SK-N-SH (cell line): ENCODE measurements at regions not wholly inside any gene's neighbourhood (a gene's known extent, or its start where the extent isn't known, plus 50 kb on each side); places are given as distances from the start of the nearest gene placed in this dataset.
"Not testable (repeated sequence)": the region's sequence is repeated elsewhere in the genome, so short reads cannot be mapped to it uniquely, and the experiment has no call there.

Experiments
- CTCF ChIP-seq: fragments of 200-600 bp; sonication (generic); IDR thresholded peaks from 2 replicates; pipeline ENCODE4 v1.6.1; 2017; ENCODE audit warnings: antibody characterized with exemption, mild to moderate bottlenecking, moderate library complexity
- IRF3 ChIP-seq: fragments of 150-350 bp; IDR thresholded peaks from 2 replicates; pipeline ENCODE4 v1.6.1; 2016; ENCODE audit warnings: mild to moderate bottlenecking, low read depth, low read length

GRCh38 chr18:14295081-14295480 lies 162.8 kb upstream of the ZNF519 start:
- TF ChIP-seq IRF3, CTCF: not testable (repeated sequence)
